G401 (cell line): ENCODE measurements at regions not wholly inside any gene's neighbourhood (a gene's known extent, or its start where the extent isn't known, plus 50 kb on each side); places are given as distances from the start of the nearest gene placed in this dataset.
A peak's percentile ranks its signal among the peaks of the same experiment; 100 is the strongest.

ENCODE experiments used
- DNase-seq: peaks from one replicate; pipeline ENCODE4 v3.0.0-alpha.2; 2015; ENCODE audit warnings: low spot score
- in situ Hi-C: cut with HindIII; loops from 2 replicates; pipeline ENCODE4 v1.10.0; 2016; ENCODE audit warnings: low sequenced_read_pairs, mixed read lengths

DNA sequence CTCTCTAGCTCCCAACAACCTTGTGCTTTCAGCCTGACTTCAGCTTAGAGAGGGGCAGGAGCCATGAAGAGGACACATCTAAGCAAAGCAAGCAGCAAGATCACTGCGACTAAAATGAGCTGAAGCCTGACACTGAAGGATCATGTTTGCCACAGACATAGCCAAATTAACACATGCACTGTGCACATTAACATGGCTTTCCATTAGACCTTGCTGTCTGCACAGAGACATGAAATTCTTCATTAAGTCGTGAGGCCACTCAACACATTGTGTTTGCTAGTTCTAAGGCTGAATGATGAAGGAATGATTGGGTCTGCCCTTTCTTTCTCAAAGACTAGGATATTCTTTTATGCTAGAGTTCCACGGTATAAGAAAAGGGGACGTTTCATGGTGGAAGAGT is 558.3 kb upstream of the PSMD7 start:
- DNase-seq: no peak
- in situ Hi-C loops: no loop called here

DNA sequence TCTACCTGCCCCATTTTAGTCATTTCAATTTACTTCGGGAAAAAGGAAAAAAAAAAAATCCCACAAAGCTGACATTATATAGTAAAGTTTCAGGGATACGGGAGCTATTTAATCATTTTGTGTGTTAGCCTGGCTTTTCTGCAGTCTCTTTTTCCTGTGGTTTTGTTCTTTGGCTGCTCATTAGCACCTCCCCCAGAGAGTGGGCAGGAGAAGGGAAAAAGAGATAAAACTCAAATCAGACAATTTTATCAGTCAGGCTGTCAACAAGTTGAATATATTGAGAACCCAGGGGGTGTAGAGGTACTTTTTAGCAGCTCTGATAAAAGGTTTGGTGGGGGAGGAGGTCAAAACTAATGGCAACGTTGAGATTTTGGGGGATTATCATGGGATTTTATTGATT is 559.0 kb upstream of the PSMD7 start:
- in situ Hi-C loops: no loop called here
- DNase-seq: no peak

DNA sequence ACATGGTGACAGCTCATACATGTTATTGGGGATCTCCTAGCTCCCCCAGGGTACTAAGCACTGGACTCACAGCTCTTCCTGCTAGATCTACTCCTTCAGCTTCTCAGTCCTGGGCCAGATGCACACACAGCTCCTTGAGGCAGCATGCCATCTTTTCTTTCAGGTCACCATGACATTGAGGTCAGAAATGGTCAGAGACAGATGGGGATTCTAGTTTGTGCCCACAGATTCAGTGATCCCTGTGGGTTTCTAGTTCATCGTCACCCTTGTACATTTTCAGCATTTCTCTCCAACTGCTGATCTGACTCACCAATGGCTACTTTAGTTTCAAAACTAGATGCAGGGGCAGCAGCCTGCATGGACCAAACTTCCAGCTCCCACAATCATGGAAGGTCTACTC is 560.7 kb upstream of the PSMD7 start:
- DNase-seq: no peak
- in situ Hi-C loops: no loop called here

DNA sequence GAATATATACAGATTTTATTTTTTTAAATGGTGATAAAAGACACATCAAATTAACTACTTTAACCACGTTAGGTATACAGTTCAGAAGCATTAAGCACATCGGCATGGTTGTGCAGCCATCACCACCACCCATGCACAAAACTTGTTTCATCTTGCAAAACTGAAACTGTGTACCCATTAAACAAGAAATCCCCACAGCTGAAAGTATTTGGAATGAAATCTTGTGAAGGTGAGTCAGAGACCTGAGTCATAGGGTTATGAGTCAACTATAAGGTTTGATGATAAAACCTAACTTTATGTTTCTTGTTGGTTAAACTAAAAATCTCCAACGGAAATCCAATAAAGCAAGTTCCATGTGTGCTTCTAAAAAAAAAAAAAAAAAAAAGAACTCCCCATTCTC is 561.6 kb upstream of the PSMD7 start:
- no peak for DNase-seq

DNA sequence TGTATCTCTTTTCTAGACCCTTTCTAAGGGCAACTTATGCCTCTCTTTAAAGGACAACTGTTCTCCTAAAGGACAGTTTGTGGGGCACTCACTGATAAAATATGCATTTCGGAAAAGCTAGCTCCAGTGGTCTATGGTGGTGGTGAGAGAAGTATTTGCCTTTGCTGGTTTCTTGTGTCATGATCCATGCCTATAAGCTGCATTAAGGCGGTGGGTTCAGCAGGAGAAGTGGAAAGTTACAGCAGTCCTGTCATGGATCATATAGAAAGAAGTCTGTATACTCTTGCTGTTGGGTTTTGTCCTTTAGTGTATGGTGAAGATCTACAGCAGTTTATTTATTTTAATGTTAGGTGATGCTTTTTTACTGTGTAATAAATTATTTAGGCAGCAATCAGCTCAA is 563.9 kb upstream of the PSMD7 start:
- DNase-seq: no peak
- in situ Hi-C loops: no loop called here

More for the DNA sequence above, 561.6 kb upstream of the PSMD7 start:
- in situ Hi-C loops: no loop called here

DNA sequence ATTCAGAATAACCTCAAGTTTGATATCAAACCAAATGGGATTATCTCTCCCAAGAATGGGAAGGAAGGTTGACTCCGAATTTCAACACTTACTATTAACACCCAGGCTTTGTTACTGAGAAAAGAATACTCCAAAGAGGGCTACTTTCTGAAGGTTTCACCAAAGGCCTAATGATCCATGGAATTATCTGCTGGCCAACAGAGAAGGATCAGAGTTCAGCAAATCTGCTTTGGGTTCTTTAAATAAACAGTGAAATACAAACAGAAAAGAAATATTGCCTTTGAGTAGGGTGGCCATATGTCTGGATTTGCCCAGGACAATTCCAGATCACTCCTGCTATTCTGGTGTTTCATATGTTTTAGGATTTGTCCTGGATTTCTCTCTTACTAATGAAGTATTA is 564.5 kb upstream of the PSMD7 start:
- in situ Hi-C loops: no loop called here

DNA sequence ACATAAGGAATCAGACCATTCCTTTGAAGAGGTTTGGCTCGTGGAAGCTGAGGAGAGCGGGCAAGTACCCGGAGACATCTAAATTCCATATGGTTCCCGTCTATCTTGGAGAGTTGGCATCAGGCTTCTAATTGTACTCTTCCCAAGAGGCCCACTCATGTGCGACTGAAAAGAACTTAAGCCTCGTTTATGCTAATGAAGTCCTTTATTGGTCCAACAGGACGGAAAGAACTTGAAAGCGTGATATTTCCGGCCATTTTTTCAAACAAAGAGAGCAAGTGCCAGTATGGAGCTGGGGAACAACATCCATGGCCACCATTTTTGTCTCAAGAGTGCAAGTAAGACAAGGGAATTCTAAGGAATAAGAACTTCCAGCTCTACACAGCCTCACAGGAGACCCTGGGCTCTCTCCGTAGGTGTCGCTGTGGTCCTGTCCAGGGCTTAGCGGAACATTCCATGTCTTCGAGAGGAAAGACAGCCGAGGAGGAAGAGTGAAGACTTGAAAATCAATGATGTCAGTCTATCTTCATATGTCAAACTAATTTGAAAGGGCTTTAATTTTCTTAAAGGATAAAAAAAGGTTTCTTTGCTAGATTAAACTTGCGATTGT is 566.0 kb upstream of the PSMD7 start:
- no peak for DNase-seq
- in situ Hi-C loops: no loop called here

More for the DNA sequence above, 564.5 kb upstream of the PSMD7 start:
- no peak for DNase-seq

DNA sequence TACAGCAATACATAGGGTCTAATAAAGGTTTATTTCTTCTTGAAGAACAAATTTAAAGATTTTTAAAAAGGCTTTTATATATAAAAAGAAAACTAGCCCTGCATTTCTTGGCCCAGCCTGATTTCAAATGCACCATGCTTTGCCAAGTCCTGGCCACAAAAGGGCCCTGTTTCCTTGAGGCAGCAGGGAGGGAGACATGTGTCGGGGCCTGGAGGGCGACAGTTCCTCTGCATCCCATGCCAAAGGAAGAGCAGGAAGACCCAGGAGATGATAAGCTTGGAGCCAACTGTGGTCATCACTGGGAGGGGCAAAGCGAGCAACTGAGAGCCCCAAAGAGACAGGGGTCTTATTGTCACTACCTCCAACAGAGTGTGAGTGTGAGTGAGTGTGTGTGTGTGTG is 571.5 kb upstream of the PSMD7 start:
- no peak for DNase-seq
- in situ Hi-C loops: no loop called here

DNA sequence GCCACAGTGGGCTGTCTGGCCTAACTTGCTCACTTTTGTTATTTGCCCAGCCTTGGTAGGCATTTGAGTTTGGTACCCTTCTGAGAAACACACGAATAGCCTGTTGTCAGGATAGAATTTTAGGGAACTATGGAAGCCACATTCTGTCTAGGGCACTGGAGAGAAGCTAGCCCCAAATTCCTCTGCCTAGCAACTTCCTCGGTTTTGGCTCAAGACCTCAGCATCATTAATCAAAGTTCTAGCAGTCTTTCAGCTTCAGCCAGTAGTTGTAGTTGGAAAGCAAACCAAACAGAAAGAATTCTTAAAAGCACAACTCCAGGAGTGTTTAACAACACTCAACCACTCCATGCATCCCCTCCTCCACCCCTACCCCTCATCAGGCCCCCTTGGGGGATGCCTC is 572.1 kb upstream of the PSMD7 start:
- no peak for DNase-seq
- in situ Hi-C loops: no loop called here

DNA sequence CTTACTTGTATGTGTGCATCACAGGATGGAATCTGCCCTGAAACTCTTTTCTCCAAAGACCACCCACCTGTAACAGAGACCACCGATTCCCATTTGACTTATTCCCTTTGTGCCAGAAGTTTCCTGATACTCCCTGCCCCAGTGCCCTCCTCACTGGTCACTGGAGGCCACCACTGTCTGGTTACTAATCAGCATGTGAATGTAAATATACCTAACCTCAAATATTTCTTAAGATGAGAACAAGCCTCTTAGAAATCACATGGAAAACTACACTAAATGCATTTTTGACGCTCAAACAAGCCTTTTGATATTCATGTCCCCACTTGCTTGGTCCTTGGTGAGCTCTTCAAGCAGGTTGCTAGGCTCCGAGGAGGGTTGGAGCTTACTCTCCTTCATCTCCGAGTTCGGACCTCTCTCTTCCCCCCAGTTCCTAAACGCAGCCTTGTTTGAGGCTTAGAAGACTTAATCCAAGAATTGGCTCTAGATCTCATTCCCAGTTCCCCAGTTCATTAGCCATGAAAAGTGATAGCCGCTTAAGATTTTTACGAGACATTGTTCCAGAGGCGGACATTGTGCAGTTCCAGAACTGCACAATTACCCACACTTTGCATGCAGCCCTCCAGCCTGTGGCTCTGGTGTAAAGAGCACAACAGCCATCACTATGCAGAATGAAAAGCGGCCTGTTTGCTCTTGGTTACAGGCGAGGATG is 579.2 kb upstream of the PSMD7 start:
- no peak for DNase-seq
- in situ Hi-C loops: no loop called here

DNA sequence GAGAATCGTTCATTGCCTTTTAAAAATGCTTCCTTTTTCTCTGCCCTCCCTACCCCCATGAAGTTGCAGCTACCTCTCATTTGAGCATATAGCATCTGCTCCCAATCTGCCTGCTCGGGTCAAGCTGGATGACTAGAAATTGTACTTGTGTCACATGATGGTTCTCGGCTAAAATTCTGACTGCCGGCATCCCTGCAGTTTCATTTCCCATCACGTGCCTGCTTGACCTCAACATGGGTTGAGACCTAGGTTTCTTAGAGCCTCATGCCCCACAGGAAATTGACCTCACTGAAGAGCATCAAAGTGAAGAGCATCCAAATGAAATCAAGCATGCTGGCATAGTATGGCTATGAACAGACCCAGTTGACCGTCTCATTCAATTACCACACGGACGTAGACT is 581.6 kb upstream of the PSMD7 start:
- in situ Hi-C loops: no loop called here
- no peak for DNase-seq

DNA sequence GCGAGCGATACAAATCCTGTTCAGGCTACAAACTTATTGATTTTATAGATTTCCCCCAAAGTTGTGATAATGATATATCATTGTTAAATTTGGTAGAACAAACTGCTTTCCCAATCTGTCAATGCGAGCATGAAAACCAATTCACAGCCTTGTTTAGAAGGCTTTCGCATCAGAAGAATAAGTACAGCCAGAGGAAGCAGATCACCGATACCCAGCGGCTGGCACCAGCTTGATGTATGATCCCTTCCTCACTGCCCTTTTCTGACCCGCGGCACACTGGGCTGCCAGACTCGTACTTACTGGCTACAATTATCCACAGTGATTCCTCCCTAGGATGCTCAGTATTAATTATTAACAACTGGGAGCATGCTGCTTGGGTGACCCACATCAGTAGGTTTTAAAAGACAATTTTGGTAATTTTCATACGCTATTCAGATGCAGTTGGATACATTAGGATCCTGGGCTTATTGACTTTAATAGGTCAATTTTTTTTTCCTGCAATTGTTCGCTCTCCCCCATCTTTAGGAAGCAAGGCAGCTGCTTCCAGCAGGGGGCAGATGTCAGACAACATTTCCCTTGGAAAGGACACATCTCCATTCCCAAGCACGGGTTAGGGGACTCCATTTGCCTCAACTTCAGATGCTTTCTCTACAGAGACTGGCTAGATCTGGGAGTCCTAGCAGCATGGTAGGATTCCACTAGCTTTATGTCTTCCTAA is 582.7 kb upstream of the PSMD7 start:
- in situ Hi-C loops: no loop called here
- DNase-seq: peak; percentile 5

DNA sequence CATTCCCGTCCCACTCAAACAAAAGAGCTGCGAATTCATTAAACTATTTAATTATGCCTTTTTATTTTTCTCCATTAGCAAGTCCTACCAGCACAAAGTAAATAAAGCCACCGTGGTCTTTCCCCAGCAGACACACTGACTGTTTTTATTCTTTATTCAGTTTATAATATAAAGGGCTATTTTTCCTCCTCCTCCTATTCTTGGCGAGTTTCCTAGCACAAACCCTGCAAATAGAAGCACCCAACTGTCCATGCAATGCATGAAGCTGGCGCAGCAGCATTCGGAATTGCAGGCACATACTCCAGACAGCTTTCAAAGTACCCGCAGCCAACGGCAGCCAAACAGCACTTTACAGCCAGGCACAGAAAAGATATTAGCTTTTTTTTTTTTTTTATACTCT is 583.4 kb upstream of the PSMD7 start:
- DNase-seq: peak; percentile 45
- in situ Hi-C loops: no loop called here

DNA sequence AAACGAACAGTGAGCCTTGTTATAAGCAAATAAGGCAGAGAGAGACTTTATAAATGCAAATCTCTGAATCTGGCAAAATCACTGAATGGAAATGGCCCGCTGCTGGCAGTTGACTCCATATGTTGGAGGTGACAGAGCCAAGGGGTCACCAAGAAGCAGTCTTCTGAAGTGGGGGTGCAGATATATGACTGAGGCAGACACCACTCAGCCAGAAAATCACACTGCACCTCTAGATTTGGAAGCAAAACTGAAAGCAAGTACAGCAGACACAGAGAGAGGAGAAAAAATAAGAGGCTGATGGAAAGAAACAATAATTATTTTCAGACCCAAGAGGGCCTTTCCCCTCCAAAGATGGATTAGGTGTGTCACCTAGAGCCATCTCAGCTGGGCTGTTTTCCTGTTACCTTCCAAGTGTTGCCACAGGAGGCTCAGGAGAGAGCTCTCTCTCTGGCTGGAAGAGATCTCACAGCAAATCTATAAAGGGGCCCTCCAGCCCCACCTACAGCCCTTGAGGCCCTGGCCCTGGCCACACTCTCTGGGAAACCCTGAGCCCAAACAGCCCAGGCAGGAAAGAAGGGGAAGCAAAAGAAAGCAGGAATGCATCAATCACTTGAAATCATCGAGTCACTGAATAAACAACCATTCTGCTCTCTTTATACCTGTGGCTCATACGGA is 585.1 kb upstream of the PSMD7 start:
- in situ Hi-C loops: no loop called here
- DNase-seq: no peak

DNA sequence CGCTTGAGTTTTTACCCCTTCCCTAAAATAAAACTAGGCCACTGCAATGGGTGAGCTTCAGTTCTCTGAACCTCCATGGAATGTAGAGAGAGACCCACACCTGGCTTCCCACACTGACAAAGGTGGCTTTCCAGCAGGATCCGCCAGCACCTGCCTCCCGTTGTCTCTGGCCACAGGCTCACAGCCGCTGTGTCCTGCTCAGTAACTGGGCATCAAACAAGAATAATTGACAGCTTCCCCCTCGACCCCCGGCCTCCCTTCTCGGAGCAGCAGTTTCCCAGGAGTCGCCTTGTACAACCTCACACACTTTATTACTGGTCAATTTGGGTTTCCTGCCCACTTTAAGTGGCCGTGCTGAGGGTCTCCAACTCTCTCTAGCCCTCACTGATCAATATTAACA is 586.1 kb upstream of the PSMD7 start:
- in situ Hi-C loops: no loop called here
- DNase-seq: no peak

DNA sequence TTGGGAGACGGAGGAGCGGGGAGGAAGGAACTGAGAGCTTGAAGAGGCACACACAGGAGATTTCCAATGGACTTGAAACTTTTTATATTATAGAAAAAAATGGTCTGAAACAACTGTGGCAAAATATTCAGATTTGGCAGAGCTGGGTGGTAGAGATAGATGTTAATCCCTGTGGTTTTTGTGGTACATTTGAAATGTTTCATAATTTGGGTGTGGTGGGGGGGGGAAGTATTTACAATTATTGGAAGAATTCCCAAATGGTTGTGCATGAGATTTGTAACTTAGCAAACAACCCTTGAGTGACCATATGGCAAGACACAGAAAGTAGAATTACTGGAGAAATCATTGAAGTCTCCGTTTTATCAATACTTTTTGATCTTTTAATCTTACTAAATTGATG is 588.8 kb upstream of the PSMD7 start:
- in situ Hi-C loops: no loop called here
- DNase-seq: no peak

DNA sequence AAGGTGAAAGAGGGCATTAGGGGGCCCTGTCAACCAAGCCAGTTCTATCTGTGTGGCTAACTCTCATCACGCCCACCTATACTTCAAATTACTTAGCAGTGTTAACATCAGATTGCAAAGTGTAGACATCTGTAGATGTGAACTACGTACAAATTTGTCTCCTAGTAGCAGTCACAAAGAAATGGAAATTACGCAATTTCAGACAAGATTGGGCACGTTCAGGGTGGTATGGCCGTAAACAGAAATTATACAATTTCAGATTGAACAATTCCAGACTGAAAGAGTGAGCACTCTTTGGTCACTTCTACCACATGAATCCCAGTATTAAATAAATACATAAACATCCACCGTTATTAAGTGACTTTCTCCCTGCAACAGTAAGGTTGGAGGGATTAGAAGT is 592.7 kb upstream of the PSMD7 start:
- in situ Hi-C loops: no loop called here
- DNase-seq: no peak

DNA sequence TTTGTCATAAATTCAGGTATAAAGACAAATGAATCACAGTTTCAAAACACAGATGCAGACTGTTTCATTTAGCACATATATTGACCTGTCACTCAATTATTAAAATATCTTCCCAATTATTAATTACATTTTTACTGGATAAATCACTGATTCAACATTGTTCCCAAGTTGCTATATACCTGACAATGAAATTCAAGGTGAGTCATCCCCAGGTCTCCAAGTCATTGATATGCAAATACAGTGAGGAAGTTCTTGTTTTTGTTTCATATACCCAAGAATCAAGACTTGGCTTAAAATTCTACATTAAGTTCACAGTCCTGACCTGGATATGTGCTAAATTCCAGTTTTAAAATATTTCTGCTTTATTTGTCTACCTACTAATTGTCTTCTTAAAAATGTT is 599.3 kb upstream of the PSMD7 start:
- no peak for DNase-seq
- in situ Hi-C loops: no loop called here

DNA sequence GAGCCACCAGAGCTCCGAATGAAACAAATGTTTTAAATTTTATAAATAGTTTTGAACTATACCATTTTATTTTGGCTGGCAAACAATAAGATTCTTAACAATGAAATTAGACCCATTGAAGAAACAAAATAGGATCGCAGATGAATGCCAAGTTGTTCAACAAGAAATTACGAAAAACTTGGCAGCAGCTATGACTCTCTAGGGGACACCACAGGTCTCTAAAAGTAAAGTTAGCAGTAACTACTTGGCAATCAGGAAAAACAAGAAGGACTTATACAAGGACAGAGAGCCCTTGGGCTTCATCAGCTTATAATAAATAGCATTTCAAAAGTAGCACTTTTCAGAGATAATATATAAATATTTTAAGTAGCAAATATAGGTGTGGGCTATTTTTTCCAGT is 603.8 kb upstream of the PSMD7 start:
- DNase-seq: no peak
- in situ Hi-C loops: no loop called here

DNA sequence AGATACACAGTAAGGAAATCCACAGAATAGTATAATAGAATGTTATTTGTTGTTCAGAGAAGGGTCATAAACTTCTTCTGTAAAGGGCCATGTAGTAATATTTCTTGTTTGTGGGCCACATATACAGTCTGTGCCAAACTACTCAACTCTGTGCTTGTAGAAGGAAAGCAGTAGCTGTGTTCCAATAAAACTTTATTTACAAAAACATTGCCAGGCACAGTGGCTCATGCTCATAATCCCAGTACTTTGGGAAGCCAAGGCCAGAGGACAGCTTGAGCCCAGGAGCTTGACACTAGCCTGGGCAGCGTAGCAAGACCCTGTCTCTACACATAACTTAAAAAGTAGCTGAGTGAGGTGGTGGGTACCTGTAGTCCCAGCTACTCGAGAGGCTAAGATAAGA is 612.8 kb upstream of the PSMD7 start:
- DNase-seq: no peak
- in situ Hi-C loops: no loop called here
